ENCODE measurements at regions not wholly inside any gene's neighbourhood (a gene's known extent, or its start where the extent isn't known, plus 50 kb on each side); places are given as distances from the start of the nearest gene placed in this dataset.
"Not testable (repeated sequence)": the region's sequence is repeated elsewhere in the genome, so short reads cannot be mapped to it uniquely, and the experiment has no call there.

GRCh38 chr7:138249975-138250374 is 173.7 kb downstream of the AKR1D1 start:
- no peak for DNase-seq (ENCODE audit: low read depth)
- no peaks in the 10 kb centered on the region for H3K27me3 ChIP-seq (ENCODE audit: control insufficient read depth, insufficient read depth, low read length)
- TF ChIP-seq CTCF (IDR thresholded peaks at IDR 0.05; ENCODE audit: insufficient read depth, low read length, poor library complexity, severe bottlenecking) = no peak
- no peaks in the 10 kb centered on the region for H3K36me3 ChIP-seq (ENCODE audit: control insufficient read depth, insufficient read depth, low read length)
- H3K4me3 ChIP-seq (ENCODE audit: low read depth, low read length) = no peak overlapping the region

GRCh38 chr7:138252666-138253065 is 176.4 kb downstream of the AKR1D1 start:
- H3K36me3 ChIP-seq (ENCODE audit: control insufficient read depth, insufficient read depth, low read length); H3K27me3 ChIP-seq (ENCODE audit: control insufficient read depth, insufficient read depth, low read length); DNase-seq (ENCODE audit: low read depth); H3K4me3 ChIP-seq (ENCODE audit: low read depth, low read length): not testable (repeated sequence)

GRCh38 chr7:138254444-138254843 is 178.2 kb downstream of the AKR1D1 start:
- Histone ChIP-seq H3K27me3 (ENCODE audit: control insufficient read depth, insufficient read depth, low read length) (no peaks in the 10 kb centered on the region), H3K4me3 (ENCODE audit: low read depth, low read length) (no peak overlapping the region), H3K36me3 (ENCODE audit: control insufficient read depth, insufficient read depth, low read length) (no peaks in the 10 kb centered on the region)
- no peak for TF ChIP-seq CTCF (IDR thresholded peaks at IDR 0.05; ENCODE audit: insufficient read depth, low read length, poor library complexity, severe bottlenecking)
- DNase-seq (ENCODE audit: low read depth) = no peak

- no peaks in the 10 kb centered on the region for H3K27me3 ChIP-seq (ENCODE audit: control insufficient read depth, insufficient read depth, low read length)
- TF ChIP-seq CTCF (IDR thresholded peaks at IDR 0.05; ENCODE audit: insufficient read depth, low read length, poor library complexity, severe bottlenecking) = no peak
- DNase-seq (ENCODE audit: low read depth) = no peak
- H3K4me3 ChIP-seq (ENCODE audit: low read depth, low read length) = no peak overlapping the region
- H3K36me3 ChIP-seq (ENCODE audit: control insufficient read depth, insufficient read depth, low read length) = no peaks in the 10 kb centered on the region
Measured at GRCh38 chr7:138257459-138258196, 181.4 kb downstream of the AKR1D1 start.

GRCh38 chr7:138258197-138258559 is 181.9 kb downstream of the AKR1D1 start:
- no peaks in the 10 kb centered on the region for H3K27me3 ChIP-seq (ENCODE audit: control insufficient read depth, insufficient read depth, low read length)
- no peak for DNase-seq (ENCODE audit: low read depth)
- no peaks in the 10 kb centered on the region for H3K36me3 ChIP-seq (ENCODE audit: control insufficient read depth, insufficient read depth, low read length)
- no peak overlapping the region for H3K4me3 ChIP-seq (ENCODE audit: low read depth, low read length)
- no peak for TF ChIP-seq CTCF (IDR thresholded peaks at IDR 0.05; ENCODE audit: insufficient read depth, low read length, poor library complexity, severe bottlenecking)

- no peak for TF ChIP-seq CTCF (IDR thresholded peaks at IDR 0.05; ENCODE audit: insufficient read depth, low read length, poor library complexity, severe bottlenecking)
- no peak for DNase-seq (ENCODE audit: low read depth)
- no peaks in the 10 kb centered on the region for H3K36me3 ChIP-seq (ENCODE audit: control insufficient read depth, insufficient read depth, low read length)
- H3K27me3 ChIP-seq (ENCODE audit: control insufficient read depth, insufficient read depth, low read length) = no peaks in the 10 kb centered on the region
- H3K4me3 ChIP-seq (ENCODE audit: low read depth, low read length) = no peak overlapping the region
Measured at GRCh38 chr7:138259675-138260074, 183.4 kb downstream of the AKR1D1 start.
